GM21717 (cell line): ENCODE measurements at regions not wholly inside any gene's neighbourhood (a gene's known extent, or its start where the extent isn't known, plus 50 kb on each side); places are given as distances from the start of the nearest gene placed in this dataset.
"Not testable (repeated sequence)": the region's sequence is repeated elsewhere in the genome, so short reads cannot be mapped to it uniquely, and the experiment has no call there.

Experiments
- ATAC-seq: cut with Tn5 transposase; IDR thresholded peaks from one replicate; pipeline ENCODE4 v1.9.1; 2021; ENCODE audit warnings: mild to moderate bottlenecking, moderate library complexity; ENCODE audit not compliant: unreplicated experiment

DNA sequence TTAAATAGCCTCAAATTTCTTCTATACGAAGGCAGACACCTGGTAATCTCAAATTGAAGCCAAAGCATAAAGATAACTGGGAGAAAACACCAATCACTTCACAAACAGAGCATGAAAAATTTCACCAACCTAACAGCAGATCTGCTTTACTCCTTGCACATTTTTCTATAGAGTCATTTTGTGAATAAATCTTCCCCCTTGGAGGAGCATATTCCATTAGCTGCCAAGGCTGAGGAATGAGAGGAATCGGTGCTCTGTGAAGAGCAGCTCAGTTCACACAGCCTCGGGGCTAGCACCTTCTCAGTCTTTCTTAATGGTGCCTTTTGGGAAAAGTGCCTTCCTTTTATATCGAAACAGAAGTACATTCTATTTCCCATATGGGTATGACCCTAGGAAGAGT is 1313.7 kb upstream of the NRXN1 start:
- ATAC-seq: no peak

DNA sequence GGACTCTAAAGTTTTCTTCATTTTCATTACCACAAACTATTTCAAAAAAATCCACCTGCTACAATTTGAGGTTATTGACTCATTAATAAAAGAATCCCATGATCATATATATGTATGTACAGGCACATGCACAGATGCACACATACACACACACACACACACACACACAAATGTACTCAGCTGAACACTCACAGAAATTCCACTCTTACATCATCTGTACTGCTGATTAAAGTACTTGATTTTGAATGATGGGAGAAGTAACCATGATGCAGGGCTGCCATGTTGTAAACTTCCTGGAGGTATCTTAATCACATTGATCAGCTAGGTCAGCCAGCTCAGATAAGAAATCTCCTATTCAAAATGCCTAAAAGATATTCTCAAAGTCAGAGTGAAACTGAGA is 1313.2 kb upstream of the NRXN1 start:
- no peak for ATAC-seq

DNA sequence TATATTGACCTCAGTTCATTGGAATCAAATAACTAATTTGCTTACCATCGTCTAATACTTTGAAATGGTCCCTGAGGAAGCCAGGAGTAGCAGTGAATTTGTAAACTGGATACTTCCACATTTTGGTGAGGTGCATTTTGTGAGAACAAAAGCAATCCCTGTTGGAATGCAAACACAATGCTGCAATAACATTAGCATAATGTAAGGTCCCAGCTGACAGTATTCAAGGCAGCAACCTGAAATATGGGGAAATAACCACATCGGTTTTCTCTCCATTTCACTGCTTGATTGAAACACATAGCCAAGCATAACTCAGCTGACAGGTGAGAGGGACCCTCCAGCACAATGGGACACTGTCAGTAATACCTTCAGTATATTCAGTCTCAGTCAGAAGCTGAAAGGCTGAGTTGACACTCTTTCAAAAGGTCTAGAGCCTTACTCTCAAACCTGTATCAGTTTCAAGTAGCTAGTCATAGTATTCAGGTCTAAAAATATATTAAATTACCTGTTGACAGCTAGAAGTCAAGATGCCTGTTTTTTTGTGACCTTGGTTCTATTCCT is 1311.9 kb upstream of the NRXN1 start:
- no peak for ATAC-seq

DNA sequence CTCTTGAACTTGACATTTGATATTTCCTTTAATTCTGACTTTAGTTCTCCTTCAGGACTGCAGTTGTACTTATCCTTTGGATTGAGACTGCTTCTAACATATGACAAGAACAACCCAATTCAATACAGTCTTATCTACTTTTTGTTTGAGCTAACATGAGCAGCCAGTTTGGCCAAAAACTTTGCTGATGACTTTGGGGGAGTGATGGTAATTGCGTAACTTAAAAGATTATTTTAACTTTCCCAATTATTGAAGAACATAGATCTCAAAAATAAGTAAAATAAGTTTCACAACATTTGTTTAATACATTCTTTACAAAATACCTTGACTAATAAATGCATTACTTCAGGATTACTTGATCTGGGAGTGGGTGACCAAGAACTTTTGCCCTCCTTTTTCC is 1311.1 kb upstream of the NRXN1 start:
- ATAC-seq: no peak

DNA sequence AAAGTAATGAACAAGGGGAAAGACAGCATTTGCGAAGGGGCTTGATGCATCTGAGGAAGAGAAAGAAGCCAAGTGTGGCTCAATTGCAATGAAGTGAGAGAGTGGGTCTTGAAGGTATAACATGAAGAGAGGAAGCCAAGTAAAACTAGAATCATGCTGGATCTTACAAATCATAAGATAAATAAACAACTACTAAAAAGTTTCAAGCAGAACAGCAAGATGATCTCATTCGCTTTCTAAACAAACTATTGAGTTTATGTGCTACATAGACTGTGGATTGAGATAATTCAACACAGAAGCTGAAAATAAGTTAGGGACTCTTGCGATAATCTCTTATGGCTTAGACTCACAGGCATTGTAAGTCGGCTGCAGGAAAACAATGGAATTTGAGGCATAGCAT is 1310.5 kb upstream of the NRXN1 start:
- no peak for ATAC-seq

DNA sequence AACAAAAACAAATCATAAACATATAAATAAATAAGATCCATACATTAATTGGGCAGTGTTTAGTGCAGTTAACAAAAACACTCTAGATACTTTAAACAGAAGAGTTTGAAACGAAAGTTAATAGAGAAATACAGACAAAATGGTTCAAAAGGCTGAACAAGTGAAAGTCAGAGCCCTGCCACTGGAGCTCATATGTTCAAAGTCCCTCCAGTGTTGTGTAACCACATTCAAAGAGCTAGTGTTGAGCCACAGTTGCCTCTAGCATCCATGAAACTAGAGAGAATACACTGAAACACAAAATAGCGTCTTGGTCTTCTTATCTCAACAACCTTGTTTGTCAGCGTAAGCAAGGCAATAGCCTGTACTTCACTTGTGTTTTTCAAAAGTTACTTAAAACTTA is 1309.8 kb upstream of the NRXN1 start:
- ATAC-seq: no peak

DNA sequence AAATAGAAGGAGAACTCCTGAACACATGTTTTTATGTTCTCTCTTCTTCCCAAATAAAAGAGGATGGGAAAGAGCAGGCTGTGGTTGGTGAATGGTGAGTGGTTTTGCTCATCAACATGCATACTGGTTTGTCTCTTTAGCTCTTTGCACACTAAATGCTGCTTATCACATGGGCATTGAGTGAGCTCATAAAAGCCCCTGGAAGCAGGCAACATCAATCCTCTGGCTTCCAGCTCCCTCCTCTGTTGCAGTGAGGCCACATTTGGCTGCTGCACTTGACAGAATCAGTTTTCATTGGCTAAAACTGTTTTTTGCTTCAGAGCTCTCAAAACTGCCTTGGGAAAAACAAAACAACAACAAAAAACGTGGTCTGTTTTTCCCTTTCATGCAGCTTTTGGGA is 1308.2 kb upstream of the NRXN1 start:
- no peak for ATAC-seq

DNA sequence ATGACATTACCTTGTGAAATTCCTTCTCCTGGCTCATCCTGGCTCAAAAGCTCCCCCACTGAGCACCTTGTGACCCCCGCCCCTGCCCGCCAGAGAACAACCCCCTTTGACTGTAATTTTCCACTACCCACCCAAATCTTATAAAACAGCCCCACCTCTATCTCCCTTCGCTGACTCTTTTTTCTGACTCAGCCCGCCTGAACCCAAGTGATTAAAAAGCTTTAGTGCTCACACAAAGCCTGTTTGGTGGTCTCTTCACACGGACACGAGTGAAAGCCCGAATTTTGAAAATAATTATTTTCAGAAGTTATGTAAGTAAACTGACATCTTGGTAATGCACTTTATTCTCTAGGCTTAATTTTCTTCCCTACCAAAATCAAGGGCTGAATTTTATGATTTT is 1305.9 kb upstream of the NRXN1 start:
- ATAC-seq: not testable (repeated sequence)

DNA sequence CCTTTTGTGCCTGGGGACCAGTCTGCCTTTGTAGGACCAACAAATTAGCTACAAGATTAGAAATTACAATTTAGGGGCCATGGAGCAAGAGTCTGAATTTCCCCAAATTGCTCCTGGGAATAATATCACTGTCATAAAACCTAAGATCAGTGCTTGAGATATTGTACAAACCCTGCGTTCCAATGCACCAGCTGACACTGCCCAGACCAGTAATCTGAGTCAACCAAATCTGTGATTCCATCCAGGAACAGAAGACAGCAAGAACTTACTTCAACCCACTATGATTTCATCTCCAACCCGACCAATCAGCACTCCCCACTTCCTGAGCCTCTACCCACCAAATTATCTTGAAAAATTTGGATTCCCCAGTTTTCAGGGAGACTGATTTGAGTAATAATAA is 1305.0 kb upstream of the NRXN1 start:
- no peak for ATAC-seq

DNA sequence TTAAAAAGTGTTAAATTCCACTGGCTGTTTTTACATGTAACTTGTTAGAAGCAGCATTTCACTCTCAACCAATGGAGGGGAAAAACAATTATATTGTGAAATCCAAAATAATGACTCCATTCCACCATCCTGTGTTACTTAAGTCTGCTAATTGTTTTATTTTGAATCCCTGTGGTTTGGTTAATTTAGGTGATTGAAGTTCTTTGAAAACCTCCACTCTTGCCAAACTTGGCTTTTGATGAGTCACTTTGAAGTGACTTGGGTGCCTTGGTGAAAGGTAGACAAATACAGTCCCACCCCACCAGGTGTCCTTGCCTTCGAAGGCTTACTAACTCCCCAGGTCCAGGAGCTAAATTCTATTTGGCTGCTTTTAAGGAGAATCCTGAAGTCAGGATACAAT is 1303.8 kb upstream of the NRXN1 start:
- no peak for ATAC-seq

DNA sequence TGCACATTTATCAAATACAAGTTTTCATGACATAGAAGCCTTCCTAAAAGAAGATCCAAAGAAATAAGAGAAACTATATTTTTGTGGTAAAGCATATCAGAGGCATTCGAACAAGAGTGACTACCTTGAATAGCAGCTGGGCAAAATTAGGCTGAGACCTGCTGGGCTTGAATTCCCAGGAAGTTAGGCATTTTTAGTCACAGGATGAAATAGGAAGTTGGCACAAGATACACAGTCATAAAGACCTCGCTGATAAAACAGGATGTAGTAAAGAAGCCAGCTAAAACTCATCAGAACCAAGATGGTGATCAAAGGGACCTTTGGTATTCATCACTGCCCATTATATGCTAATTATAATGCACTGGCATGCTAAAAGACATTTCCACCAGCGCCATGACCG is 1302.3 kb upstream of the NRXN1 start:
- ATAC-seq: no peak

DNA sequence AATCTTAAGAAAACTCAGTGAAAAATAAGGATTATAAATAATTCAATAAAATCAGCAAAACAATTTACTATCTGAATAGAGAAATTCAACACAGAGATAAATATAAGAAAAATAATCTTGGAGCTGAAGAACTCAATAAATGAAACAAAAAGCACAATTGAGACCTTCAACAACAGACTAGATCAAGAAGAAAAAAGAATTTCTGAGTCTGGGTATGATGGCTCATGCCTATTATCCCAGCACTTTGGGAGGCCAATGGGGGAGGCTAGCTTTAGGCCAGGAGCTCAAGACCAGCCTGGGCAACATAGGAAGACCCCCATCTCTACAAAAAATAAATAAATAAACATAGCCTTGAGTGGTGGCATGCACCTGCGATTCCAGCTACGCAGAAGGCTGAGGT is 1295.7 kb upstream of the NRXN1 start:
- no peak for ATAC-seq

DNA sequence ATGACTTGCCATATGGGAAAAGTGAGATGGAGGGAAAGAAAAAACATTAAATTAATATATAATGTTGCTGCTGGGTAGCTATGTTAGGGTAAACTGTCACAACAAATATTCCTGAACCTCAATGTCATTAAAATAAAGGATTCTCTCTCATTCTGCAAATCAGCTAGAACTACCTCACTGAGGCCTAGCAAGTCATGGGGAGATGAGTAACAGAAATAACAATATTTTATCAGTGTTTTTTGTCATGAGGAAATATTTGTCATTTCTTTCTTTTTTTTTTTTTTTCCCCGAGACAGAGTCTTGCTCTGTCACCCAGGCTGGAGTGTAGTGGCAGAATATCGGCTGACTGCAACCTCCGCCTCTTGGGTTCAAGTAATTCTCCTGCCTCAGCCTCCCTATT is 1282.3 kb upstream of the NRXN1 start:
- no peak for ATAC-seq

DNA sequence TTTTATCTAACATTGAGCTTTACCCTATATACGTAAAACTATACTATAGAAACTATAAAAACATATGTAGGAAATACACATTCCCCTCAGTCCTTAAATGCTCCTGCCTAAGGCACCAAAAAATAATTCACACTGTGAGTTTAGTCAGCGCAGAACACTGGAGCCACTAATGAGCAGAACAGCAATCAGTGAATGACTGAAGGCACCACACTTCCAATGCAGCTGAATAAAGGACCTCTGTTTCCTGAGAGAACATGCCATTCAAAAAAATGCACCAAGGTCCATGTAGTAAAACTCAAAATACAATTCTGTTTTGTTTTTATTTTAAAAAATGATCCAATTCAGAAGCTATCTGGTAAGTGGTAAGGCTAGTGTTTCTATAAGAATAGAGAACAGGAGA is 1280.6 kb upstream of the NRXN1 start:
- no peak for ATAC-seq

DNA sequence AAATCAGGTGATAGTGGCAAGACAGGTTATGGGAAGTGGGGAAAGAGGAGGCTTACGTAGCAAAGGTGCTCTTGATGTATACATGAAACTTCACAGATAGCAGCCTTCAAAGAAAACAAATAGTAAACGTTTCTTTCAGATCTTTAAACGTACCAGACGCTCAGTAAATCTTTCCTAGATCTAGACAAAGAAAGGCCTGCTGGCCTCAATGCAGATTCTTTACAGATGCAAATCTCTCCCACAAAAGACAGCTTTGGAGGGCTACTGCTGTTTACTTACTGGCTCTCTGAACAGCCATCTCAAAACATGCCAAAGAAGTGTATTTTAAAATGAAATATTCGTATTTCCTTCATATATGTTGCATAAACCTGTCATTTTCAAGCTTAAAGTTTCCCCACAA is 1279.9 kb upstream of the NRXN1 start:
- no peak for ATAC-seq

DNA sequence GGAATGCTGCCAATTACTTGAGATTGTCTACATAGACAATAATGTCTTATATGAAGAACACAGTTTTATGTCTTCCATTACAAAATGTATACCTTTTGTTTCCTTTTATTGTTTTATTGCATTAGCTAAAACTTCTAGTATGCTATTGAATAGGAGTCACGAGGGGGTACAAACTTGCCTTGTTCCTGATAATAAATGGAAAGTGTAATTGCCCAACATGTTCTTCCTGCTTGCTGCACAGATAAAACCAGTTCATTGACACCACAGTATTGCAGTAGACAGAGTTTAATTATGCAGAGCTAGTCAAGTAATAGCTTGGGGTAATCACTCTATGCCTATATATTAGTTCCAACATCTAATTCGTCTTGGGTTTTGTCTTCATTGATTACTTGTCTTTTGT is 1276.2 kb upstream of the NRXN1 start:
- ATAC-seq: no peak

DNA sequence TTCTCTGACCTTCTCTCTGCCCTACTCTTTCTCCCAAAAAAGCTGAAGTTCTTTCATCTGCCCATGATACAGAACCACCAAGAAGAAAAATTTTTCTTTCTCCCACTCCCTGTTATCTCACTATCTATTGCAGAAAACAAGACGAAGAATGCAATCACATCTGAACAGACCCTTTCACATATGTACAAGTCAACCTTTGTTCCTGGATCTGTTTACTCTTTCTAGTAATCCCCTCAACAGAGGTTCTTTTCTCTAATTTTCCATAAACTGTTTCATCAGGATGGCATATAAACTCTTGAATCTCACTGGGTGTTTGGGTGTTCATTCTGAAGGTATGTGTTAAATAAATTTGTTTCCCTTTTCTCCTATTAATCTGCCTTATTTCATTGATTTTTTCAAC is 1262.7 kb upstream of the NRXN1 start:
- ATAC-seq: no peak

DNA sequence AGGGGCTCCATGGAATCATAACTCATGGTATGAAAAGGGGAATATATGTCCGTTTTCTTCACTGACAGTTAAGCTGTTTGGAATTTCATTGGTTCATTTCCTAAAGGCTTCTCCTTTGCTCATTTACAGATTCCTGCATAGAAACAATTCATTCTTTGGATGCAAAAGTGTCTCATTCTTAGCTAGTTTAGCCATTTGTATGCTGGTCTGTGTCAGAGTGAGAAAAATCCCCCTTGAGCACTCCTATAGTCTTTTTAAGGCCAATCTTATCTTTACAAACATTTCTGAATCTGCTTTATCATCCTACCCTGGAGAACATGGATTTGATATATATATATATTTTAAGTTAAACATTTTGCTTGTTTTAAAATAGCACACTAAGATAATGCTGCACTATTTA is 1260.9 kb upstream of the NRXN1 start:
- ATAC-seq: no peak

DNA sequence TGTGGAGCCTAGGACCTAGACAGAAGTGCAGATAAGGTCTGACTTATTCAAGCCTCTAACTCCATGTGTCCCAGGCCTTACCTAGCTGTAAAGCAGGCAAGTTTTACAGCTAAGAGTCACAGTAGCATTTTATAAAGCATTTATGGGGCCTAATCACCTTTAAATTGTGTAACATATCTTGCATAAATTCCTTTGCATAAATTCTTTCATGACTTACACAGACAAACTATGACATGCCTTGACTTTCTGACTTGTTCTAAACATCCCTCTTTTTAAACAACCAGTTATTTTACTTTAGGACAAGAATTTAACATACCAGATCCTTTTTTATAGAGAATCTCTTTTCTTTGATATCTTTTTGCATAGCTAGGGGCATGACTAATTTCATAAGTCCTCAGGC is 1257.8 kb upstream of the NRXN1 start:
- ATAC-seq: no peak

DNA sequence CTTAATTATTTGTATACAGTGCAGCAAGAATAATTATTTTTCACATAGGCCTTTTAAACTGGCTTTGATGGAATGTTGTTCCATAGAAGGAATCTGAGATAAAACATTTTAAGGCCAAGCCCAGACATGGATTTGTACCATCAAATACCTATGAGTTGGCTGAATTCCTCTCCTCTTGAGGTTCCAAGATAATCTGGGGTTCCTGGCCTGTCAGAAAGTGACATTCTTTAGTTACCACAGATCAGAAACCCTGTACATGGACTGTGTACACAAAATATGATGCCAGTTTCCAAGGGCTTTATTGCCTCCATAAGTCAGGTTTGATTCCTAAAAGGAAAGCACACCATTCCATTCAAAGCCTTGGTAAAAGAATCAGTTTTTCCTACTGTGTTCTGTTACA is 1256.7 kb upstream of the NRXN1 start:
- ATAC-seq: no peak

DNA sequence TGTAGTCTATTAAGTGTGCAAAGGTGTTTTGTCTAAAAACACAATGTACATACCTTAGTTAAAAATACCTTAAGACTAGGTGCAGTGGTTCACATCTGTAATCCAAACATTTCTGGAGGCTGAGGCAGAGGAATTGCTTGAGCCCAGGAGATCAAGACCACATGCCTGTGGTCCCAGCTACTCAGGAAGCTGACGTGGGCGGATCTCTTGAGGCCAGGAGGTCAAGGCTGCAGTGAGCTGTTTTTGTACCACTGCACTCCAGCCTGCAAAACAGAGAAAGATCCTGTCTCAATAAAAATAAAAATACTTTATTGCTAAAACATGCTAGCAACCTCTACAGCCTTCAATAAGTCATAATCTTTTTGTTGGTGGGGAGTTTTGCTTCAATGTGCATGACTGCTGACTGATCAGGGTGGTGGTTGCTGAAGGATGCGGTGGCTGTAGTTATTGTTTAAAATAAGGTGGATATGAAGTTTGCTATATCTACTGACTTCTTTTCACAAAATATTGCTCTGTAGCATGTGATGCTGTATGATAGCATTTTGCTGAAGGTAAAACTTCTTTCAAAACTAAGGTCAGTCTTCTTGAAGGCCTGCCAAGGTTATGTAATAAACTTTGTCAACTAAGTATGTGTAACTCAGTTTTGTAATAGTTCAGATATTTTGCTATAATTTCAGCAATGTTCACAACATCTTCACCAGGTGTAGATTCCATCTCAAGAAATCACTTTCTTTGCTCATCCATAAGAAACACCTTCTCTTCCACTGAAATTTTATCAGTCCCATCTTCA is 1238.0 kb upstream of the NRXN1 start:
- ATAC-seq: no peak

DNA sequence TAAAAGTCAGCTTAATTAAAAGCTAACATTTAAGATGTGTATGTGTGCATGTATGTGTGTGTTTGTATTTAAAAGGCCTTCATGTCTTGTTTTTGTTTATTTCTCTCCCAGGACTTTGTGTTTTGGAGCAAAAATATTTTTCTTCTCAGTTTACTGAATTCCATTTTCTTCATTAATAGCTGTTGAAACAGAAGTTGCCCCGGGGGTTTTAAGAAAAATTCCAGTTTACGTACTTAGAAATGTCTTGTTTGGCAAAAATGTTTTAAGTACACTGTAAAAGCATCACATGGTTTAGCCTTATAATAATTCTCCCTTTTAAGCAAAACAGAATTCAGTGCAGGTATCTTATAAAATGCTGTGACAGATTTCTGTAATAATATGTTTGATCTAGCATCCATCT is 1233.0 kb upstream of the NRXN1 start:
- no peak for ATAC-seq

DNA sequence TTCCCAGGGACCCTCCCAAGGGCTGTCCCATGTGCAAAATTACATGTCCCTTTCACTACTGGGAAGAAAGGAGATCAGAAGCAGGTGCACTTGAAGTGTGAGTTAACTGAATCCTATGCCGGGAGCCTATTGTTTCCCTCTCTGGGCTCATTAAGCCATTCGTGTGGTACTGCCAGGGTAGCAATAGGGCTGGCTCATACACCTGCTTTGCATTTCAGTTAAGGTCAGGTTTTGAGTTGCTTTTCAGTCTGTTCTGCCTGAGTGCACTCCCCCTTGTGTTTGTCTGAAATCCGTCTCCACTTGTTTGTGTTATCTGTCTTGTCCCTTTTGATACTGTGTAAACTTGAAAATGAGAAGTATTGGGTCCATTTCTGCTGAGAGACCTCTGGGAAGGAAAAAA is 1232.6 kb upstream of the NRXN1 start:
- no peak for ATAC-seq
